H4 (cell line): ENCODE measurements at regions not wholly inside any gene's neighbourhood (a gene's known extent, or its start where the extent isn't known, plus 50 kb on each side); places are given as distances from the start of the nearest gene placed in this dataset.

Source experiments
- DNase-seq: peaks from one replicate; pipeline ENCODE4 v3.0.0-alpha.2; 2015; ENCODE audit warnings: low spot score

GRCh38 chr13:43984292-43984691, 104.6 kb downstream of the LACC1 start:
- no peak for DNase-seq

- no peak for DNase-seq
Observed at GRCh38 chr13:43985422-43986072, 105.8 kb downstream of the LACC1 start.

GRCh38 chr13:43986421-43986981, 106.8 kb downstream of the LACC1 start:
- no peak for DNase-seq

GRCh38 chr13:43988302-43988701, 108.6 kb downstream of the LACC1 start:
- DNase-seq = no peak

GRCh38 chr13:43990021-43990420, 110.3 kb downstream of the LACC1 start:
- DNase-seq = no peak

GRCh38 chr13:43990829-43991228, 111.1 kb downstream of the LACC1 start:
- no peak for DNase-seq

- DNase-seq = no peak
Observed at GRCh38 chr13:43991773-43992201, 112.1 kb downstream of the LACC1 start.

- DNase-seq = no peak
Observed at GRCh38 chr13:43992211-43992610, 112.5 kb downstream of the LACC1 start.

GRCh38 chr13:43994999-43995859, 115.5 kb downstream of the LACC1 start:
- no peak for DNase-seq

GRCh38 chr13:43996221-43996620, 116.5 kb downstream of the LACC1 start:
- no peak for DNase-seq

GRCh38 chr13:44003481-44003880, 123.8 kb downstream of the LACC1 start:
- no peak for DNase-seq

- DNase-seq = no peak
Observed at GRCh38 chr13:44004878-44005277, 125.2 kb downstream of the LACC1 start.

GRCh38 chr13:44007451-44007850, 127.7 kb downstream of the LACC1 start:
- DNase-seq = no peak

- no peak for DNase-seq
Observed at GRCh38 chr13:44011036-44011435, 131.3 kb downstream of the LACC1 start.

GRCh38 chr13:44012910-44013757, 133.4 kb downstream of the LACC1 start:
- no peak for DNase-seq

GRCh38 chr13:44013758-44014291, 134.1 kb downstream of the LACC1 start:
- DNase-seq = no peak

- DNase-seq = no peak
Observed at GRCh38 chr13:44014501-44014900, 134.8 kb downstream of the LACC1 start.

- DNase-seq = no peak
Observed at GRCh38 chr13:44015118-44015517, 135.4 kb downstream of the LACC1 start.

GRCh38 chr13:44015811-44016210, 136.1 kb downstream of the LACC1 start:
- DNase-seq = peak; percentile 52

GRCh38 chr13:44017756-44018309, 138.1 kb downstream of the LACC1 start:
- DNase-seq = no peak

- DNase-seq = no peak
Observed at GRCh38 chr13:44019651-44020050, 139.9 kb downstream of the LACC1 start.
